Bronchial epithelial cell (primary cell): ENCODE measurements at regions not wholly inside any gene's neighbourhood (a gene's known extent, or its start where the extent isn't known, plus 50 kb on each side); places are given as distances from the start of the nearest gene placed in this dataset.

Source experiments
- DNase-seq: peaks from one replicate; pipeline ENCODE4 v3.0.0-alpha.2; 2010; ENCODE audit warnings: low read depth
- FAIRE-seq: peaks from 2 replicates; lab custom pipeline; 2011; peaks lifted over from hg19 to GRCh38; lab: Jason Lieb, UNC
- H3K27me3 ChIP-seq: 2 replicates; pipeline ENCODE4 v1.5.1; 2011; ENCODE audit warnings: low read length; ENCODE audit not compliant: control insufficient read depth, insufficient read depth
- H3K36me3 ChIP-seq: 2 replicates; pipeline ENCODE4 v1.5.1; 2011; ENCODE audit warnings: low read length; ENCODE audit not compliant: control insufficient read depth, insufficient read depth
- H3K4me3 ChIP-seq: 2 replicates; pipeline ENCODE4 v1.5.1; 2011; ENCODE audit warnings: mild to moderate bottlenecking, low read depth, low read length, control low read depth
- TF ChIP-seq, protein P1 (sequence below): IDR thresholded peaks from 2 replicates; pipeline ENCODE4 v1.5.1; 2011; ENCODE audit warnings: mild to moderate bottlenecking, moderate library complexity, low read length, control low read depth, inconsistent platforms; ENCODE audit not compliant: insufficient read depth, severe bottlenecking

DNA sequence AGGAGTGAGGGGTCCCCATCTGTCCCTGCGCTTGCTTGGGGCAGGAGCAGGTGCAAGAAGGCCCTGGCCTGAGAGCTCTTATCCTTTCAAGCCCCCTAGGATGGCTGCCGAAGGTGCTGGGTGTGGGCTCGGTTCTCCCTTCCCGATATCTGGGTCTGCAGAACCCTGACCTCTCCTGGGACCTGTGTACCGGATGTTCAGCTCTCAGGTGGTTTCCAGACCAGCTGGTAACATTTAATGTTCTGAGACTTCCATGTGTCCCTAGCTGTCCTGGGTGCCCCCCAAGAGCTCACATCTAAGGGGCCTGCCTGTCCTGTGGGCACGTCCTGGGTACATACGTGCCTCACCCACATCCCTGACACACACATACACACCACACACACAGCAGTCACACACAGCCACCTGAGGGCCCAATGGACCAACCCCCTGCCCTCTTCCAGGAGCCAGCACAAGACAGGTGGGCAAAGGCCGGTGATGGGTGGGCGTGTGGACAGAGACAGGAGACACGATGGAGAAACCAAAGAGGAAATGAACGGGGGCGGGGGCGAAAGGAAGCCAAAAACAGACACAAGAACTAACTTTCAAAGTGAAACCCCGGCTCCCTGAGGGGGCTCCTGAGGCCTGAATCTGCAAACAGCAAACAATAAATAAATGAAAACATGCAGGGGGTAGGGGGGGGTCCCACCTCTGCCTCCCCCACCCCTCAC is 124.3 kb downstream of the PTPRS start:
- DNase-seq (no peak), FAIRE-seq (no peak)
- peaks cover 1% of the 10 kb centered on the region for H3K36me3 ChIP-seq
- TF ChIP-seq, protein P1, sequence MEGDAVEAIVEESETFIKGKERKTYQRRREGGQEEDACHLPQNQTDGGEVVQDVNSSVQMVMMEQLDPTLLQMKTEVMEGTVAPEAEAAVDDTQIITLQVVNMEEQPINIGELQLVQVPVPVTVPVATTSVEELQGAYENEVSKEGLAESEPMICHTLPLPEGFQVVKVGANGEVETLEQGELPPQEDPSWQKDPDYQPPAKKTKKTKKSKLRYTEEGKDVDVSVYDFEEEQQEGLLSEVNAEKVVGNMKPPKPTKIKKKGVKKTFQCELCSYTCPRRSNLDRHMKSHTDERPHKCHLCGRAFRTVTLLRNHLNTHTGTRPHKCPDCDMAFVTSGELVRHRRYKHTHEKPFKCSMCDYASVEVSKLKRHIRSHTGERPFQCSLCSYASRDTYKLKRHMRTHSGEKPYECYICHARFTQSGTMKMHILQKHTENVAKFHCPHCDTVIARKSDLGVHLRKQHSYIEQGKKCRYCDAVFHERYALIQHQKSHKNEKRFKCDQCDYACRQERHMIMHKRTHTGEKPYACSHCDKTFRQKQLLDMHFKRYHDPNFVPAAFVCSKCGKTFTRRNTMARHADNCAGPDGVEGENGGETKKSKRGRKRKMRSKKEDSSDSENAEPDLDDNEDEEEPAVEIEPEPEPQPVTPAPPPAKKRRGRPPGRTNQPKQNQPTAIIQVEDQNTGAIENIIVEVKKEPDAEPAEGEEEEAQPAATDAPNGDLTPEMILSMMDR = no peak
- no peaks in the 10 kb centered on the region for H3K27me3 ChIP-seq
- H3K4me3 ChIP-seq = no peak overlapping the region

DNA sequence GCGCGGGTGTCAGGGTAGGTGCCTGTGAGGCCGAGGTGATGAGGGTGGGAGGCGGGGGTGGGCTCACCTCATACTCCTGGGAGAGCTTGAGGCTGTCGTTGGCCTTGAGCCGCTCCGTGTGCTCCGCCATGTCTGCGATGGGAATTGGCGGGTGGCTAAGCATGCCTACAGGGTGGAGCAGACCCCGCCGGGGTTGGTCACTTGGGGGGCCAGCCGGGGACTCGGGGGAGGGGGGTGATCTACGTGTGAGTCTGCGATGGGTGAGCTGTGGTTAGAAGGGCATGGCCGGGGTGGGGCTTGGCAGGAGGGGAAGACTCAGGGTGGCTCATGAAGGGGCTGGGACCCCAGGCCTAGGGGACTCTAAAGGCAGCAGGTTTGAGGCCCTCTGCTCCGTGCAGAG is 125.2 kb downstream of the PTPRS start:
- Histone ChIP-seq H3K4me3 (no peak overlapping the region), H3K36me3 (peaks cover 1% of the 10 kb centered on the region), H3K27me3 (no peaks in the 10 kb centered on the region)
- DNase-seq = no peak
- no peak for FAIRE-seq
- TF ChIP-seq, protein P1 = no peak

DNA sequence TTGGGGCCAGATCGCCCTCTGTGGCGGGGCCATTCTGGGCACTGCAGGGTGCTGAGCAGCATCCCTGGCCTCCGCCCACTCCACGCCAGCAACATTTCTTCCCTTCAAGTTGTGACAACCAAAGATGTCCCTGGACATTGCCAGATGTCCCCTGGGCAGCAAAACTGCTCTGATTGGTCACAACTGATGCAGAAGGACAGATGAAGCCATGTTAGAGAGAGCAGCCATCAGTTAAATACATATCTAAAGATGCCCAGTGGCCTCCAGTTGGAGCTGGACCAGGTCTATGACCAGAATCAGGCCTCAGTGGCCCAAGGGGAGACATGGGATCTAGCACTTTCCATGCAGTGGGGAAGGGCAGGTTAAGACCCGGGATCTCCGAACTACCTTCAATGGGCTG is 125.7 kb downstream of the PTPRS start:
- DNase-seq (no peak), FAIRE-seq (no peak)
- TF ChIP-seq, protein P1 = no peak
- peaks cover 1% of the 10 kb centered on the region for H3K36me3 ChIP-seq
- H3K27me3 ChIP-seq = no peaks in the 10 kb centered on the region
- no peak overlapping the region for H3K4me3 ChIP-seq

DNA sequence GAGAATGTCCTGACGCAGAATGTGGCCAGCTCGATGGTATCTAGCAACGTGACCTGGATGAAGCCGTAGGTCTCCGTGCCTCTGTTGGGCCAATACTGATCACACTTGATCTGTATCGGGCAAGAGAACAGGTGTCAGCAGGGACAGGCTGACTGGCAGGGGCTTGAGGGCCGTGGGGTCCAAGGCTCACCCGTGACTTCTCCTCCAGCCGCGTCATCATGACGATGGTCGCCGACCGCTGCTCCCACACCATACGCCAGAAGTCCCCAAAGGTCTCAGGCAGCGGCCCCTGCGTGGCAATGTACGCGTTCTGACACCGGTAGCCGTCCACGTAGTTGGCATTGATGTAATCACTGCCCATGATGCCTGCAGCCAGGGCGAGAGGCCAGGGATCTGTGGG is 126.2 kb downstream of the PTPRS start:
- Histone ChIP-seq H3K4me3 (no peak overlapping the region), H3K36me3 (peaks cover 1% of the 10 kb centered on the region), H3K27me3 (no peaks in the 10 kb centered on the region)
- DNase-seq (no peak), FAIRE-seq (no peak)
- TF ChIP-seq, protein P1 = no peak

DNA sequence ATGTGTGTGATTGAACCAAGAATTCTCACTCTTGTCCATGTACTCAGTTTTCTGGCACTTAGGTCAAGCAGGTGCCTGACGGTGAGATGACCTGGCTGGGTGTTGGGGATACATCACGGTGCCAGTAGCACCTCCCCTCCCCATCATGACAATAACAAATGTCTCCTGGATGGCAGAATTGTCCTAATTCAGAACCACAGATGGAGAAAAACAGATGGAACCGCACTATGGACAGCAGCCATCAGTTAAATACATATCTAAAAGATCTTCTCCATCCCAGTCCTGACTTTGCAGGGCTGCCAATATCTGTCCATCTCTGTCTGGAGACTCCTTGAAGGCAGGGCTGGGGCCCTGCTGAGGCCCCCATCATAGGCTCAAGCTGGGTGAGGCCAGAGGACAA is 126.9 kb downstream of the PTPRS start:
- no peaks in the 10 kb centered on the region for H3K27me3 ChIP-seq
- DNase-seq (no peak), FAIRE-seq (no peak)
- no peak overlapping the region for H3K4me3 ChIP-seq
- TF ChIP-seq, protein P1 = no peak
- H3K36me3 ChIP-seq = peaks cover 1% of the 10 kb centered on the region

DNA sequence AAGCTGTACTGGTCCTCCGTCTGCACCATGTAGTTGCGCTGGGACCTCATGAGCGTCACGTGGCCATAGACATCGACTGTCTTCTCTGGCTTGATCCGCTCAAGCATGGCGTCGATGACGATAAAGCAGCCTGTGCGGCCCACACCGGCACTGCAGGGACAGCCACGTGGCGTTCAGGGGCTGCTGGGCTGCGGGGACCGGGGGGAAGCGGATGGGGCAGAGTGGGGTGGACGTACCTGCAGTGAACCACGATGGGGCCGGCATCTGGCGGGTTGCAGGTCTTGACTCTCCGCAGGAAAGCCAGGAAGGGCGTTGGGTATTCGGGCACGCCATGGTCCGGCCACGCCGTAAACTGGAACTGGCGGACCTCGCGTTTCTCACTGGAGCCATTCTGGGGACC is 128.5 kb downstream of the PTPRS start:
- DNase-seq (no peak), FAIRE-seq (no peak)
- TF ChIP-seq, protein P1 = no peak
- Histone ChIP-seq H3K27me3 (no peaks in the 10 kb centered on the region), H3K4me3 (no peak overlapping the region), H3K36me3 (peaks cover 1% of the 10 kb centered on the region)
